Ovary (tissue), 3 donors: ENCODE measurements at regions not wholly inside any gene's neighbourhood (a gene's known extent, or its start where the extent isn't known, plus 50 kb on each side); places are given as distances from the start of the nearest gene placed in this dataset.

ENCODE experiments used
- POLR2A ChIP-seq: fragments of 450-650 bp; IDR thresholded peaks from one replicate; pipeline ENCODE4 v1.6.1; 2017; ENCODE audit warnings: antibody characterized with exemption, mild to moderate bottlenecking, moderate library complexity
- TF ChIP-seq, protein P1 (sequence below), 3 donors: fragments of 450-650 bp in 2 of 3; fragments of 200-600 bp in 1 of 3; IDR thresholded peaks; one replicate each; pipeline versions ENCODE4 v1.5.1 to v1.8.0; 2016 to 2022; ENCODE audit warnings: antibody characterized with exemption in 3 of 3, mild to moderate bottlenecking in 1 of 3
- donor health status: DM: no; HTN: no; CAD: no.

DNA sequence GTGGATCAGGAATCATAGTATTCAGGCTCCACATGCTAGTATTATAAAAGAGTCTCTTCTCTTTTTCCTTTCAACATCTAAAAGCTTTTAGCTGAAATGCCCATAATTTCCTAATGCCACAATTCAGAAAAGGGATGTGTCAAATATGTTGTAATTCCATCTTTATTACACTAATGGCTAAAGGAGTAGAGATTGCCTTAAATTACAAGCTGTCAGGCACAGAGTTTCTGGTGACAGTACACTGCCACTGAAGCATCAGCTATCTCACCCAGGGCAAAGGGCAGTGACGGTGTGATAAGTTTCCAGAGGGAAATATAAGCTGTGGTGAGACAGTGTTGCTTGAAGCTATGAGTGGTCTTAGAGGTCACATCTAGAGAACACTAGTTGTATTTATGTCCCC is 581.1 kb downstream of the KCNT2 start:
- no peak for TF ChIP-seq POLR2A
- TF ChIP-seq, protein P1, sequence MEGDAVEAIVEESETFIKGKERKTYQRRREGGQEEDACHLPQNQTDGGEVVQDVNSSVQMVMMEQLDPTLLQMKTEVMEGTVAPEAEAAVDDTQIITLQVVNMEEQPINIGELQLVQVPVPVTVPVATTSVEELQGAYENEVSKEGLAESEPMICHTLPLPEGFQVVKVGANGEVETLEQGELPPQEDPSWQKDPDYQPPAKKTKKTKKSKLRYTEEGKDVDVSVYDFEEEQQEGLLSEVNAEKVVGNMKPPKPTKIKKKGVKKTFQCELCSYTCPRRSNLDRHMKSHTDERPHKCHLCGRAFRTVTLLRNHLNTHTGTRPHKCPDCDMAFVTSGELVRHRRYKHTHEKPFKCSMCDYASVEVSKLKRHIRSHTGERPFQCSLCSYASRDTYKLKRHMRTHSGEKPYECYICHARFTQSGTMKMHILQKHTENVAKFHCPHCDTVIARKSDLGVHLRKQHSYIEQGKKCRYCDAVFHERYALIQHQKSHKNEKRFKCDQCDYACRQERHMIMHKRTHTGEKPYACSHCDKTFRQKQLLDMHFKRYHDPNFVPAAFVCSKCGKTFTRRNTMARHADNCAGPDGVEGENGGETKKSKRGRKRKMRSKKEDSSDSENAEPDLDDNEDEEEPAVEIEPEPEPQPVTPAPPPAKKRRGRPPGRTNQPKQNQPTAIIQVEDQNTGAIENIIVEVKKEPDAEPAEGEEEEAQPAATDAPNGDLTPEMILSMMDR (IDR thresholded peaks at IDR 0.05): no peak
